ENCODE measurements at regions not wholly inside any gene's neighbourhood (a gene's known extent, or its start where the extent isn't known, plus 50 kb on each side); places are given as distances from the start of the nearest gene placed in this dataset.
"Not testable (repeated sequence)": the region's sequence is repeated elsewhere in the genome, so short reads cannot be mapped to it uniquely, and the experiment has no call there.

GRCh38 chr9:62915661-62916060 lies 1725.8 kb downstream of the SPATA31A7 start:
- H3K9me3 ChIP-seq (ENCODE audit: control insufficient read depth, low read length); H3K36me3 ChIP-seq (ENCODE audit: control insufficient read depth, insufficient read depth, low read length, severe bottlenecking); H3K4me1 ChIP-seq (ENCODE audit: control insufficient read depth, insufficient read depth, low read length); H3K9ac ChIP-seq (ENCODE audit: low read length); DNase-seq (ENCODE audit: low read depth); H3K27me3 ChIP-seq (replicated peaks; ENCODE audit: control insufficient read depth, insufficient read depth, low read length); H3K4me3 ChIP-seq (ENCODE audit: low read length): not testable (repeated sequence)

DNA sequence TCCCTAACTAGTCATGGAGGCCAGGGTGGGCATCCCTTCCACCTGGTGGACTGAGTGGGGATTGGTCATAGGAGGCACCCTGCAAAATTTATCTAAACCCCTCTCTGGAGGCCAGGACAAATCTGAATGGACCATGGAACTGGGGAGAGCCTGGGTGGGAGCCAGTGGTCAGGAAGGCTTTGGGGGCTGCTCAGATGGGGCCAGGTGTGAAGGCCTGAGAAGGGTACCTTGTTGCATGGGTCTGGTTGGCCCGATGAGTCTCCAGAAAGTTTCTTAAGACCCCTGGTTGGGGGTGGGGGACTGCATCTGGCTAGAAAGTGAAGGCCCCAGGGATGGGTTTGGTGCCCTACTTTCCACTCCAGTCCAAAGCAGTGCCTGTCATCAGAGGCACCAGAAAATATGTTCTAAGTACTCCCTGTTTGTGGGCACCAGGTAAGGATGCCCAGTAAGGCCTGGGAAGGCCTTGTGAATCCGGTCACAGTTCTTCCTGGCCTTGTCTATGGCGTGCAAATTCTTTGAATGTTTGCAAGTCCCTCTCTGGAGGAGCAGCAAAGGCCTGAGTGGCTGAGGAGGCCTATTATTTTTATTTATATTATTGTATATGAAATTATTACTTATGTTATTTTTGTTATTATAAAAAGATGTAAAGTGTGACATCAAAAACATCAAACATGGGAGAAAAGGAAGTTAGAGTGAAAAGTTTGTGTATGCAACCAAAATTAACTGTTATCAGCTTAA lies 1729.0 kb downstream of the SPATA31A7 start:
- H3K36me3 ChIP-seq (ENCODE audit: control insufficient read depth, insufficient read depth, low read length, severe bottlenecking); H3K9ac ChIP-seq (ENCODE audit: low read length); H3K4me1 ChIP-seq (ENCODE audit: control insufficient read depth, insufficient read depth, low read length); DNase-seq (ENCODE audit: low read depth); H3K27me3 ChIP-seq (replicated peaks; ENCODE audit: control insufficient read depth, insufficient read depth, low read length); H3K4me3 ChIP-seq (ENCODE audit: low read length); H3K9me3 ChIP-seq (ENCODE audit: control insufficient read depth, low read length): not testable (repeated sequence)

GRCh38 chr9:62931484-62931883 lies 1741.6 kb downstream of the SPATA31A7 start:
- H3K36me3 ChIP-seq (ENCODE audit: control insufficient read depth, insufficient read depth, low read length, severe bottlenecking); H3K9me3 ChIP-seq (ENCODE audit: control insufficient read depth, low read length); H3K27me3 ChIP-seq (replicated peaks; ENCODE audit: control insufficient read depth, insufficient read depth, low read length); H3K4me3 ChIP-seq (ENCODE audit: low read length); H3K4me1 ChIP-seq (ENCODE audit: control insufficient read depth, insufficient read depth, low read length); H3K9ac ChIP-seq (ENCODE audit: low read length); DNase-seq (ENCODE audit: low read depth): not testable (repeated sequence)

DNA sequence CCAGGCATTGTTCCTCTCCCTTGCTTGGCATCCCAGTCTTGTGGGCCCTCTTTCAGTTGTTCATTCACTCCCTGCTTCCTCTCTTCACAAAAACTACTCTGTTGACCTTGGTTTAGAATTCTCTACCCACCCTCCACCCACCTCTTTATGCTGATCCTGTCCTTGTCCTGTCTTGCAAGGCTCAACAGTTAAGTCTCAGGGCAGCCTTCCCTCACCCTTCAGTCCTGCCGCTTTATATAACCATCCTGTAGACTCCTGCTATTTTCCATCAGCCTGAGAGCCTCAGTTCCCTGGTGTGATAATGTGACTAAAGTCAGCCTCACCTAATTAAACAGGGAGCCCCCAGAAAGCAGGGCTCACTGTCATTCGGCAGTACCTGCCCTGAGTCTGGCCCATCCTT lies 1763.0 kb downstream of the SPATA31A7 start:
- not testable (repeated sequence) for H3K9me3 ChIP-seq (ENCODE audit: control insufficient read depth, low read length); H3K4me1 ChIP-seq (ENCODE audit: control insufficient read depth, insufficient read depth, low read length); H3K4me3 ChIP-seq (ENCODE audit: low read length); H3K27me3 ChIP-seq (replicated peaks; ENCODE audit: control insufficient read depth, insufficient read depth, low read length); DNase-seq (ENCODE audit: low read depth); H3K9ac ChIP-seq (ENCODE audit: low read length); H3K36me3 ChIP-seq (ENCODE audit: control insufficient read depth, insufficient read depth, low read length, severe bottlenecking)
